GM19468 (cell line): ENCODE measurements at regions not wholly inside any gene's neighbourhood (a gene's known extent, or its start where the extent isn't known, plus 50 kb on each side); places are given as distances from the start of the nearest gene placed in this dataset.
A peak's percentile ranks its signal among the peaks of the same experiment; 100 is the strongest.

Experiments
- ATAC-seq: cut with Tn5 transposase; IDR thresholded peaks from one replicate; pipeline ENCODE4 v1.9.1; 2021; ENCODE audit warnings: mild to moderate bottlenecking, moderate library complexity, moderate number of reproducible peaks; ENCODE audit not compliant: unreplicated experiment; ENCODE audit errors: extremely low read depth

DNA sequence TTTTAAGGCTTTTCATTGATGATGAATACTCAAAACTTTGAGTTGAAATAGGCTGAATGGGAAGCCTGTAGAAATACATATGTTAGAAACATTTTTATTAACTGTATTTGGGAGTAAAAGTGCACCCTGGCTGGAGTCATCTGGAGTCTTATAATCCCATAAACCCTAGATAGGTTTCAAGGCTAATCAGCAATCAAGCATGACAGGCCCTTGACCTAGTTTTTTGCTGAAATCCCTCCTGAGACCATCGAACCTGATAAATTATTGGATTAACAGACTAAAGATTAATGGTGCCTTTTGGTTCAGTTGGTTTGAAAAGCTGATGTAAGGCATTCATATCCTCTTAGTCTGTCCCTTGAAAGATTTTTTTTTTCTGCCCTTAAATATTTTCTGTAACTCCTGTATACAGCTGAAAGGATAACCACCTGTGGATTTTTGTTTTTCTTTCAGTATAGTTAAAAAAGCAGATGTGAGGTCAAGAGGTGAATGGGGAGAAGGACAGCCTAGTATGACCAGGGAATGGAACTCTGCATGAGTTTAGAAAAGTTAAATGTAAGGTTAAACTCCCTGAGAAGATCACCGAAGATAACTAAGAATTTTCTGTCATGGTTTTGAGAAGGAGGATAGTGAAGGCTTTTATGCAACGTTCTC is 69.4 kb upstream of the STXBP5L start:
- ATAC-seq = no peak

DNA sequence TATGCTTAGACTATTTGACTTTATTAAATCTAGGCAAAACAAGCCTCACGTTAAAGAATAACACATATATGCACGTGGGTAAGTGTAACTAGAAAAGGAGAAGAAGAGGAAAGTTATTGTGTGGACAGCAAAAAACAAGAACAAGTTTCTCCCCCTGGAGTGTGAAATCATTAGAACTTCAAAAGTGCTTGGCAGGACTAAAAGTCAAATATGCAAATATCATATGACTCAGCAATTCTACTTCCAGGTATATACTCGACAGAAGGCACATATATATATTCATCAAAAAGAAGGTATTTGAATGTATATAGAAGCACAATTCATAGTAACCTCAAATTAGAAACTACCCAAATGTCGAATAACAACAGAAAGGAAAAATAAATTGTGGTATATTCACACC is 68.9 kb upstream of the STXBP5L start:
- no peak for ATAC-seq

DNA sequence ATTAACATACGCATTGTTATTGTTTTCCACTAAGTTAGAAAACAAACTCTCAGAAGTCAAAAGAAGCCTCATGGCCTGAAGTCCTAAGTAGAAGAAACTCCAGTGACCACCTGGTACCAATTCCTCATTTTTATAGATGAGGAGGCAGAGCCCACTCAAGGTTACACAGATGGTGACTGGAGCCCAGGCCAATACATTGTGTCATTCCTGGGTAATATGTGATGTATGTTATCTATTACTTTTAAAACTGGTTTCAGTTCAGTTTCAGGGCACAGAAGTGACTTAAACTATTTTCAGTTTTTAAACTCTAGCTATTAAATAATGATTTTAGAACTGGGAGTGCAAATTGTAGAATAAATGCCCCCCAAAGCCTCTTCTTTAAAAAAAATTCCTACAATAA is 66.7 kb upstream of the STXBP5L start:
- ATAC-seq = peak; percentile 69

DNA sequence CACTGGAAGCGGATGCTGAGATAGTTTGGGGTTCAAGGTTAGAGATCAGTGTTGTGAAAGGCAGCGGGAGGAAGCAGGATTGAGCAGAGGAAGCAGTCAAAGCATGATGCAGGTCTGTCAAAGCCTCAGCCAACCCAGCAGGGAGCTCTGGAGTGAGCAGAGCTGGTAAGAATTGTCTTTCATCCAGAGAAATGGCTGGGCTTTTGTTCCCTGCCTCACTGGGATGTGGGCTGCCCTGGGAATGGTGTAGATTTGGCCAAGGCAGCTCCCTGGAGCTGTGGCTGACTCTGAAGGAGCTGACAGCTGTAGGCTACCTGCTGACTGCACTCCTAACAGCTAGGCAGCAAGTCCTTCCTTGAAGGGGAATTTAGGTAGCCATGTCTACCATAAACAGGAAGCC is 61.9 kb upstream of the STXBP5L start:
- ATAC-seq = no peak

DNA sequence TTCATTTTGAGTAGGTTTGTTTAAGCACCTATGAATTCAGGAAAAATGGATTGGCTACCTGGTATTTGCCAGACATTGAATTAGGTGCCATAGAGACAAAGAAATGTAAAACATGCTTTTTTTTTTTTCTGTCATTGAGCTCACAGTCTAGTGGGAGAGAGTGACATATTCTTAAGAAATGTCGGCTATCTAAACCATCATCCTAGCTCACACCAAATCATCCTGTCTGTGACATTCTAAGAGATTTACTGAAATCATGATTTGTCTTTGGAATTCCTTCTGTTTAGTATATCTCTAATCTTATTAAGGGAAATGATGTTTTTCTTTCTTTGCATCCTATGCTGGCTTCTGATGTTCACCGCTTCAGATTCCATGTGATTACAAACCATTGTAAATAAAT is 59.5 kb upstream of the STXBP5L start:
- ATAC-seq = no peak

DNA sequence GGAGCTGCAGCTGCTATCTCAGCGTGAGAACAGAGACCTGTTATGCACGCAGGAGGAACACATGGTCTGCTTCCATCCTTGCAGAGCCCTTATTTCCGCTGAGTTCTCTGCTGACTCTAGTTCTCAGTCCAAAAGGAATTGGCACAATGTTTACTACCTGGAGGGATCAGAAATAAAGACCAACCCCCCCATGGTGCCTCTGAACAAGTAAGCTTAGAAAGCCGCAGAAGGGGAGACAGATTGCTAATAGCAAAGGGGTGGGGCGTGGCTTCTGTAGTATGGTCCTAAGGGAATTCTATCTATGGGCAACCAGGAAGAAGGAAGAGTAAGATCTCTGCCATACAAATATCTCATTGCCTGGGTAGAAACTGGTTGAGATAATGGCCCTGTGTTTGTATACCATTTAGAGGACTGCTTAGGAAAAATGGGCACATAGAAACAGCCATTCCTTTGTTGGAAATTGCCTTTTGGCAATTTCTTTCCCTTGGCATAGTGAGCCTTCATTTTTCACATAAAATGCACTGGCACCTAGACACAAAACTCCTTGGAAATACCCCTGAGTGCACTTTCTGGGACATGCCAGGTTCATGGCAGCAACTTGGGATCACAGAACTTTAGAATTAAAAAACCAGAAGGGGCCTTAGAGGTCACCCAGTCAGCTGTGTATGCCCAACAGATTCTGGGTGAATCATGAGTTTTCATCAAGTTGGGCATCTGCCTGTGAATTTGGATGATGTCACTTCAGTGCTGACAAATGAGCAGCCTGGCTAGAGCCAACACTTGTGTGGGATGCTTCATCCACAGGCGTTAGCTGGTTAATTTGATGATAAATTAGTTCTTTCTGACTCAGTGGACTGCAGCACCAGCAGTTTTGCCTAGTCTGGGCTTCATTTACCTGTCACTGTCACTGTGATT is 57.4 kb upstream of the STXBP5L start:
- ATAC-seq = no peak

DNA sequence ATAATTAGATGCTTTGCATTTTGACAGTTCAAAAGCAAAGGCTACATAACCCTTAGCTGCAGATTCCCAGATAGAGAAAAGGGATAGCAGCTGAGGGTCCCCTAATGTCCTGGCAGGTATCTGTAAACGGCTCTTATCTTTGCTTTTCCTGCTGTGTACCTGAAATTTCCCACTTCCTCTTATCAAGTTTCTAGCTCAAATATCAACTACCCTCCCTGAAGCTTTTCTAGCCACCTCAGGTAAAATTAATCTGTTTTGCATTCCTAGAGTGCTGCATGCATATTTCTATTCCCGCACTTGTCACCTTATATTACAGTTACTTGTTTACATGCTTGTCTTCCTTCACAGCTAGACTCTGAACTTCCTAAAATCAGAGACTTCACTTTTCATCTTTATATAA is 55.6 kb upstream of the STXBP5L start:
- no peak for ATAC-seq

DNA sequence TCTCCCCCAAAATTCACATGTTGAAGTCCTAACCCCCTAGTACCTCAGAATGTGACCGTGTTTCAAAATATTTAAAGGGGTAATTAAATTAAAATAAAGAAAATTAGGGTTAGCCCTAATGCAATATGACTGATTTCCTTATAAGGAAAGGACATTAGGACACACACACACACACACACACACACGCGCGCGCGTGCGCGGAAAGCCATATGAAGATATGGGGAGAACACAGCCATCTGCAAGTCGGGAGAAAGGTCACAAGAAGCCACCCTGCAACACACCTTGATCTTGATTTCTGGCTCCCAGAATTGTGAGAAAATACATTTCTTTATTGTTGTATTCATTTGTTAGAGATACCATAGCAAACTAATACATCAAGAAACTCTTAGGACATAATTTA is 54.6 kb upstream of the STXBP5L start:
- no peak for ATAC-seq

DNA sequence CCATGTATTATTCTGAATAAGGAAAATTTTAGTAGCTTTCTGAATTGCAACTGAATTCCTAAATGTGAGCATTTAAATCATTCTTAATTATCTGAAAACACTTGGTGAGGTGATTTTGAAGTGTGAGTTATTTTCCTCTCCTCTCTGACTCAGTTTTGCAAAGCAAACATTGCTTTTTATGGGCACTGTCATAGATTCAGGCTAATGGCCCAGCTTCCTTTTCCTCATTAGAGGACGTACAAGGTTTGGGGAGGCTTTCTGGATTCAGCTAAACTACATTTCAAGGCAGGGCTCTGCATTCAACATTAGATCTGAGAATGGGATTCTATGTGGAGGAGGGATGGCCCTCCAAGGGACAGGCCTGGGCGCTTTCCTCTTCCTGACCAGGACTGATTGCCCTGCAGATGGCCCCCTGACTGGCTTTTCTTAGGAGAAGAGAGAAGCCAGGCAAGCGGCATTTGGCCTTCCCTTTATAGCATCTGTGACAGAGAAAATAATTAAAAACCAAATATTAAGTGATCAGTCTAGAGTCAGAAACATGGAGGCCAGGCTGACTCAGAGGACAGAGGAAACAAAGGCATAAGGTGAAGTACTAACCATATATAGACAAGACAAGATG is 53.0 kb upstream of the STXBP5L start:
- no peak for ATAC-seq

DNA sequence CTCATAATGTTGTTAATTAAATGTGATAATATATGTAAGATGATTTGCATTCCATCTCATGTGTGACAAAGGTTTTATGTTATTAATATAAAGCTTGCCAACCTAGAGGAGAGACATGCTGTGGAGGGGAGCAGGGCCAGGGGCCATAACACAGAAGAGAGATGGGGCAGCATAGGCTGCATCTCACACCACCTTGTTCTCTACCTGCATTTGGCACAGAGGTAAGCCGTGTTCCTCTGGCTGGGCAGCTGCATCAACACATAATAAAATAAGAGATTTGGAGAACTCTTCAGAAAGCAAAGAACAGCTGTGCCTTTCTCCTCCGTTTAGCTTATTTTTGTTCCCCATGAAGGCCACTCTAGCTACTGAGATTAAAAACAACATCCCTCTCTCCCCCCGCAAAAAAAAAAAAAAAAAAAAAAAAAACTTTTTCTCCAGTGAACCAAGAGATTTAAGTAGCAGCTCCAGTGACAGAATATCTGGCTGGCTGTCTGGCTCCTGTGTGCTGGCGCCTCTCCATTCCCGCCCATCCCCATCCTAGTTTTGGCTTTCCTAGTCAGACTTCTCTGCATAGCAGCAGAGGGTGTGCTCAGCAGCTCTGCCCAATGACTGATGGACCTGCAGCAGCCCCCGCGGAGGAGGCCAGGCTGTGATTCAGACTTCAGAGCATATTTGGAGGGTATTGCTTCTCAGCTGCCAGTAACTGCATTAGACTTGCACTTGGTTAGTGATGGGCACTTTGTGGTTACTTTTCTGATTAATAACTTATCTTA is 52.2 kb upstream of the STXBP5L start:
- ATAC-seq = no peak
